ENCODE measurements at regions not wholly inside any gene's neighbourhood (a gene's known extent, or its start where the extent isn't known, plus 50 kb on each side); places are given as distances from the start of the nearest gene placed in this dataset.
"Not testable (repeated sequence)": the region's sequence is repeated elsewhere in the genome, so short reads cannot be mapped to it uniquely, and the experiment has no call there.

GRCh38 chr12:113726254-113726819, 239.8 kb downstream of the RBM19 start:
- no peak for DNase-seq

- DNase-seq = no peak
Measured at GRCh38 chr12:113725557-113725876, 240.6 kb downstream of the RBM19 start.

GRCh38 chr12:113724794-113725556, 241.2 kb downstream of the RBM19 start:
- no peak for DNase-seq

- no peak for DNase-seq
Measured at GRCh38 chr12:113723631-113724030, 242.5 kb downstream of the RBM19 start.

GRCh38 chr12:113722747-113723146, 243.4 kb downstream of the RBM19 start:
- DNase-seq = no peak

GRCh38 chr12:113720629-113721028, 245.5 kb downstream of the RBM19 start:
- DNase-seq = no peak

- DNase-seq = no peak
Measured at GRCh38 chr12:113719911-113720591, 246.1 kb downstream of the RBM19 start.

- no peak for DNase-seq
Measured at GRCh38 chr12:113713156-113713555, 241.5 kb upstream of the LHX5 start.

GRCh38 chr12:113712481-113712880, 240.8 kb upstream of the LHX5 start:
- no peak for DNase-seq

GRCh38 chr12:113710216-113710615, 238.5 kb upstream of the LHX5 start:
- no peak for DNase-seq

- DNase-seq = no peak
Measured at GRCh38 chr12:113709456-113709855, 237.8 kb upstream of the LHX5 start.

GRCh38 chr12:113702836-113703235, 231.2 kb upstream of the LHX5 start:
- DNase-seq = no peak

- DNase-seq = no peak
Measured at GRCh38 chr12:113702276-113702675, 230.6 kb upstream of the LHX5 start.

- DNase-seq = no peak
Measured at GRCh38 chr12:113700943-113701342, 229.3 kb upstream of the LHX5 start.

- not testable (repeated sequence) for DNase-seq
Measured at GRCh38 chr12:113699984-113700383, 228.3 kb upstream of the LHX5 start.

- no peak for DNase-seq
Measured at GRCh38 chr12:113698510-113698858, 226.8 kb upstream of the LHX5 start.

GRCh38 chr12:113697651-113698509, 226.2 kb upstream of the LHX5 start:
- DNase-seq = no peak

GRCh38 chr12:113697104-113697503, 225.4 kb upstream of the LHX5 start:
- no peak for DNase-seq

GRCh38 chr12:113693693-113694092, 222.0 kb upstream of the LHX5 start:
- no peak for DNase-seq

GRCh38 chr12:113689047-113689610, 217.5 kb upstream of the LHX5 start:
- DNase-seq = no peak

- DNase-seq = no peak
Measured at GRCh38 chr12:113688313-113688712, 216.6 kb upstream of the LHX5 start.

- DNase-seq = no peak
Measured at GRCh38 chr12:113684908-113685782, 213.5 kb upstream of the LHX5 start.
